Uterus (tissue), 2 donors: ENCODE measurements at regions not wholly inside any gene's neighbourhood (a gene's known extent, or its start where the extent isn't known, plus 50 kb on each side); places are given as distances from the start of the nearest gene placed in this dataset.

ENCODE experiments used
- CTCF ChIP-seq, 4 experiments: fragments of 200-600 bp in 2 of 4; fragments of 450-650 bp in 2 of 4; sonication (generic) in 2 of 4; IDR thresholded peaks; one replicate each; pipeline ENCODE4 v1.5.1; 2016 to 2019; ENCODE audit warnings: antibody characterized with exemption in 4 of 4, mild to moderate bottlenecking in 2 of 4, moderate library complexity in 1 of 4
- POLR2A ChIP-seq, 2 donors: fragments of 450-650 bp; IDR thresholded peaks; one replicate each; pipeline ENCODE4 v1.6.1; 2016; ENCODE audit warnings: antibody characterized with exemption in 2 of 2, mild to moderate bottlenecking in 1 of 2, moderate library complexity in 1 of 2

- TF ChIP-seq POLR2A (IDR thresholded peaks at IDR 0.05) = no peak
- TF ChIP-seq CTCF (IDR thresholded peaks at IDR 0.05) = no peak
Measured at GRCh38 chr1:239858529-239858928, 233.2 kb upstream of the FMN2 start.
